ENCODE measurements at regions not wholly inside any gene's neighbourhood (a gene's known extent, or its start where the extent isn't known, plus 50 kb on each side); places are given as distances from the start of the nearest gene placed in this dataset.

- no peak for TF ChIP-seq EP300 (IDR thresholded peaks at IDR 0.05; ENCODE audit: borderline replicate concordance)
- no peak for TF ChIP-seq REST (IDR thresholded peaks at IDR 0.05; ENCODE audit: low read depth)
- no peak for TF ChIP-seq YY1 (IDR thresholded peaks at IDR 0.05; ENCODE audit: low read depth)
- TF ChIP-seq, protein P1, sequence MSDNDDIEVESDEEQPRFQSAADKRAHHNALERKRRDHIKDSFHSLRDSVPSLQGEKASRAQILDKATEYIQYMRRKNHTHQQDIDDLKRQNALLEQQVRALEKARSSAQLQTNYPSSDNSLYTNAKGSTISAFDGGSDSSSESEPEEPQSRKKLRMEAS (IDR thresholded peaks at IDR 0.05), result no peak
- TF ChIP-seq CREB1 (IDR thresholded peaks at IDR 0.05; ENCODE audit: low read depth), result no peak
These were observed 262.3 kb downstream of the PTEN start for GRCh38 chr10:88125766-88126165.

Data from Ishikawa (cell line).